MM.1S (cell line): ENCODE measurements at regions not wholly inside any gene's neighbourhood (a gene's known extent, or its start where the extent isn't known, plus 50 kb on each side); places are given as distances from the start of the nearest gene placed in this dataset.

Source experiments
- DNase-seq: peaks from one replicate; pipeline ENCODE4 v3.0.0-alpha.2; 2015
- H2AFZ ChIP-seq: fragments of 300-600 bp; sonication (generic); 2 replicates; pipeline ENCODE4 v1.6.0; 2016; ENCODE audit warnings: antibody characterized with exemption, low read length
- H3F3A ChIP-seq: fragments of 300-600 bp; sonication (generic); 2 replicates; pipeline ENCODE4 v1.6.1; 2016; ENCODE audit warnings: mild to moderate bottlenecking, antibody characterized with exemption, low read length, moderate library complexity, mixed read lengths; ENCODE audit not compliant: insufficient read depth
- H3K27ac ChIP-seq: fragments of 300-600 bp; sonication (generic); 2 replicates; pipeline ENCODE4 v1.5.1; 2016; ENCODE audit warnings: mild to moderate bottlenecking, low read length
- H3K27me3 ChIP-seq: fragments of 300-600 bp; sonication (generic); replicated peaks from 2 replicates; pipeline ENCODE4 v1.6.0; 2016; ENCODE audit warnings: low read length; ENCODE audit not compliant: insufficient read depth
- H3K36me3 ChIP-seq: fragments of 300-600 bp; sonication (generic); replicated peaks from 2 replicates; pipeline ENCODE4 v1.6.1; 2016; ENCODE audit warnings: mild to moderate bottlenecking, low read length, mixed read lengths; ENCODE audit not compliant: insufficient read depth
- H3K4me1 ChIP-seq: fragments of 300-600 bp; sonication (generic); 2 replicates; pipeline ENCODE4 v1.6.1; 2016; ENCODE audit warnings: low read length, mixed read lengths
- H3K4me2 ChIP-seq: fragments of 300-600 bp; sonication (generic); 2 replicates; pipeline ENCODE4 v1.6.0; 2016; ENCODE audit warnings: low read depth, low read length
- H3K4me3 ChIP-seq: fragments of 300-600 bp; sonication (generic); 2 replicates; pipeline ENCODE4 v1.5.1; 2016; ENCODE audit warnings: low read length, mixed read lengths
- H3K79me2 ChIP-seq: fragments of 300-600 bp; sonication (generic); 2 replicates; pipeline ENCODE4 v1.6.1; 2016; ENCODE audit warnings: mixed run types, low read length, mixed read lengths
- H3K9ac ChIP-seq: fragments of 300-600 bp; sonication (generic); 2 replicates; pipeline ENCODE4 v1.6.1; 2016; ENCODE audit warnings: low read length, mixed read lengths
- H3K9me2 ChIP-seq: fragments of 300-600 bp; sonication (generic); replicated peaks from 2 replicates; pipeline ENCODE4 v1.6.1; 2016; ENCODE audit warnings: mild to moderate bottlenecking, low read length, mixed read lengths; ENCODE audit not compliant: insufficient read depth
- H3K9me3 ChIP-seq: fragments of 300-600 bp; sonication (generic); replicated peaks from 2 replicates; pipeline ENCODE4 v1.6.1; 2016; ENCODE audit warnings: mild to moderate bottlenecking, low read length, mixed read lengths; ENCODE audit not compliant: insufficient read depth
- H4K20me1 ChIP-seq: fragments of 300-600 bp; sonication (generic); 2 replicates; pipeline ENCODE4 v1.6.1; 2016; ENCODE audit warnings: mild to moderate bottlenecking, low read length, moderate library complexity, mixed read lengths; ENCODE audit not compliant: insufficient read depth
- CTCF ChIP-seq: fragments of 300-600 bp; sonication (generic); IDR thresholded peaks from 2 replicates; pipeline ENCODE4 v1.5.1; 2016; ENCODE audit warnings: antibody characterized with exemption, low read length, mixed read lengths
- EZH2 ChIP-seq: fragments of 300-600 bp; sonication (generic); optimal IDR thresholded peaks from 2 replicates; pipeline ENCODE3; 2017; ENCODE audit warnings: low read depth, mild to moderate bottlenecking, antibody characterized with exemption, low read length, mixed read lengths
- EZH2phosphoT487 ChIP-seq: fragments of 300-600 bp; sonication (generic); IDR thresholded peaks from 2 replicates; pipeline ENCODE4 v1.6.1; 2018; ENCODE audit warnings: antibody characterized with exemption, low read length

GRCh38 chr4:158071931-158072330 lies 100.9 kb downstream of the GASK1B start:
- H2AFZ ChIP-seq = no peak overlapping the region
- H3K27me3 ChIP-seq = no peaks in the 10 kb centered on the region
- H3K9ac ChIP-seq = no peak overlapping the region
- H3K9me2 ChIP-seq = no peaks in the 10 kb centered on the region
- H3K9me3 ChIP-seq = no peaks in the 10 kb centered on the region
- H3K4me2 ChIP-seq = no peak overlapping the region
- no peaks in the 10 kb centered on the region for H3F3A ChIP-seq
- H3K4me3 ChIP-seq = no peak overlapping the region
- H3K4me1 ChIP-seq = no peaks in the 10 kb centered on the region
- no peak for DNase-seq
- no peaks in the 10 kb centered on the region for H4K20me1 ChIP-seq
- no peaks in the 10 kb centered on the region for H3K79me2 ChIP-seq
- no peaks in the 10 kb centered on the region for H3K36me3 ChIP-seq
- H3K27ac ChIP-seq = no peak overlapping the region
- TF ChIP-seq EZH2phosphoT487 = no peak
- no peak for TF ChIP-seq EZH2
- no peak for TF ChIP-seq CTCF

GRCh38 chr4:158068068-158068467 lies 104.8 kb downstream of the GASK1B start:
- Histone ChIP-seq H3K9me3 (no peaks in the 10 kb centered on the region), H3K4me3 (no peak overlapping the region)

GRCh38 chr4:158067646-158068045 lies 105.2 kb downstream of the GASK1B start:
- Histone ChIP-seq H3K4me2 (no peak overlapping the region), H3K4me3 (no peak overlapping the region), H3K27ac (no peak overlapping the region), H2AFZ (no peak overlapping the region), H3K79me2 (no peaks in the 10 kb centered on the region), H3F3A (no peaks in the 10 kb centered on the region), H3K9me2 (no peaks in the 10 kb centered on the region), H3K4me1 (no peaks in the 10 kb centered on the region), H3K36me3 (no peaks in the 10 kb centered on the region), H3K9ac (no peak overlapping the region), H3K27me3 (no peaks in the 10 kb centered on the region), H3K9me3 (no peaks in the 10 kb centered on the region), H4K20me1 (no peaks in the 10 kb centered on the region)
- TF ChIP-seq CTCF = no peak
- no peak for DNase-seq

More at GRCh38 chr4:158068068-158068467, 104.8 kb downstream of the GASK1B start:
- DNase-seq = no peak
- Histone ChIP-seq H3K4me2 (no peak overlapping the region), H3K36me3 (no peaks in the 10 kb centered on the region), H3K27me3 (no peaks in the 10 kb centered on the region), H3K27ac (no peak overlapping the region), H4K20me1 (no peaks in the 10 kb centered on the region), H3K79me2 (no peaks in the 10 kb centered on the region), H2AFZ (no peak overlapping the region), H3K9ac (no peak overlapping the region), H3F3A (no peaks in the 10 kb centered on the region), H3K4me1 (no peaks in the 10 kb centered on the region), H3K9me2 (no peaks in the 10 kb centered on the region)
- TF ChIP-seq EZH2 = no peak
- TF ChIP-seq EZH2phosphoT487 = no peak
- no peak for TF ChIP-seq CTCF

GRCh38 chr4:158065603-158066002 lies 107.2 kb downstream of the GASK1B start:
- H3K4me2 ChIP-seq = no peak overlapping the region
- H3K4me1 ChIP-seq = no peaks in the 10 kb centered on the region
- H3F3A ChIP-seq = no peaks in the 10 kb centered on the region
- DNase-seq = no peak
- no peak overlapping the region for H2AFZ ChIP-seq
- no peaks in the 10 kb centered on the region for H3K9me3 ChIP-seq
- no peak overlapping the region for H3K9ac ChIP-seq
- H3K79me2 ChIP-seq = no peaks in the 10 kb centered on the region
- H3K4me3 ChIP-seq = no peak overlapping the region
- TF ChIP-seq CTCF (no peak), EZH2 (no peak), EZH2phosphoT487 (no peak)
- no peaks in the 10 kb centered on the region for H4K20me1 ChIP-seq
- H3K27ac ChIP-seq = no peak overlapping the region
- no peaks in the 10 kb centered on the region for H3K9me2 ChIP-seq
- no peaks in the 10 kb centered on the region for H3K36me3 ChIP-seq
- no peaks in the 10 kb centered on the region for H3K27me3 ChIP-seq
